ENCODE measurements at regions not wholly inside any gene's neighbourhood (a gene's known extent, or its start where the extent isn't known, plus 50 kb on each side); places are given as distances from the start of the nearest gene placed in this dataset.
A peak's percentile ranks its signal among the peaks of the same experiment; 100 is the strongest.

DNA sequence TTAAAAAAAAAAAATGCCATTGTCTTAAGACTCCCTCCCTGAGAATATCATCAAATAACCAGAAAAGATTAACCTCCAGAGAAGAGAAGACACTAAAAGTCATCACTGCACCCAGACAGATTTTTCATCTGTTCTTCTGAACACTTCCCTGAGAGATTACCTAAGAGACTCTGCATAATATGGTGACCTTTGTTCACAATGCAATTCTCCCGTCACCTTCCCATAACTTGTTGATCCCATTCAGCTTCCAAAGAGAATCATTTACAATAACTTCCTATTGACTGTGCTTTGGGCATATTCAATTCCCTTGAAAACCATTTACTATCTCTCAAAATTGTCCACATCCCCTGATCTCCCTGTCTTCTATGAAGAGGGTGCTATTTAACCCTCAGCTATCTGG lies 85.1 kb upstream of the SMAD1 start:
- TF ChIP-seq, protein P1, sequence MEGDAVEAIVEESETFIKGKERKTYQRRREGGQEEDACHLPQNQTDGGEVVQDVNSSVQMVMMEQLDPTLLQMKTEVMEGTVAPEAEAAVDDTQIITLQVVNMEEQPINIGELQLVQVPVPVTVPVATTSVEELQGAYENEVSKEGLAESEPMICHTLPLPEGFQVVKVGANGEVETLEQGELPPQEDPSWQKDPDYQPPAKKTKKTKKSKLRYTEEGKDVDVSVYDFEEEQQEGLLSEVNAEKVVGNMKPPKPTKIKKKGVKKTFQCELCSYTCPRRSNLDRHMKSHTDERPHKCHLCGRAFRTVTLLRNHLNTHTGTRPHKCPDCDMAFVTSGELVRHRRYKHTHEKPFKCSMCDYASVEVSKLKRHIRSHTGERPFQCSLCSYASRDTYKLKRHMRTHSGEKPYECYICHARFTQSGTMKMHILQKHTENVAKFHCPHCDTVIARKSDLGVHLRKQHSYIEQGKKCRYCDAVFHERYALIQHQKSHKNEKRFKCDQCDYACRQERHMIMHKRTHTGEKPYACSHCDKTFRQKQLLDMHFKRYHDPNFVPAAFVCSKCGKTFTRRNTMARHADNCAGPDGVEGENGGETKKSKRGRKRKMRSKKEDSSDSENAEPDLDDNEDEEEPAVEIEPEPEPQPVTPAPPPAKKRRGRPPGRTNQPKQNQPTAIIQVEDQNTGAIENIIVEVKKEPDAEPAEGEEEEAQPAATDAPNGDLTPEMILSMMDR (IDR thresholded peaks at IDR 0.05; ENCODE audit: unreplicated experiment) = no peak
- H3K27ac Mint-ChIP-seq (ENCODE audit: unreplicated experiment) = no peak overlapping the region
- no peak overlapping the region for H3K4me3 Mint-ChIP-seq (ENCODE audit: unreplicated experiment)
- no peaks in the 10 kb centered on the region for H3K9me3 Mint-ChIP-seq (ENCODE audit: unreplicated experiment)
- DNase-seq (ENCODE audit: low spot score) = no peak
- H3K27me3 Mint-ChIP-seq (ENCODE audit: unreplicated experiment) = no peaks in the 10 kb centered on the region
- H3K4me1 Mint-ChIP-seq (ENCODE audit: unreplicated experiment) = peaks cover 11% of the 10 kb centered on the region
- H3K36me3 Mint-ChIP-seq (ENCODE audit: low read depth, unreplicated experiment) = no peaks in the 10 kb centered on the region

DNA sequence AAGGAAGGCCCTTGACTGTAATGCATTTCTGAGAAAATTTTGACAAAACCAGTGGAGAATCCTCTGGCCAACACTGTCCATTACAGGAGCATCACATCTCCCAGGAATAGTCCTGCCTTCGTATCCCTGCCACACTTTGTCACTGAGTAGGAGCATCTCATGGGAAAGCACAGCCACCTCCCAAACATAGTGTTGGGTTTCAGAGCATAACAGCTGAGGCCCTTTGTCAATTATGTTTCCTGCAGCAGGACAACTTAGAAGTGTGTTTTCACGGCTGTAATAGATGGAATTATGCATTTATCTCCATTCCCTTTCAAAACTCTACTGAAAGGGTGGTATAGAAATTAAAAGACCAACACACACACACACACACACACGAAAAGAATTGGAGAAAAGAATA lies 91.1 kb upstream of the SMAD1 start:
- Mint-ChIP-seq H3K4me3 (ENCODE audit: unreplicated experiment) (no peak overlapping the region), H3K27ac (ENCODE audit: unreplicated experiment) (no peak overlapping the region), H3K36me3 (ENCODE audit: low read depth, unreplicated experiment) (no peaks in the 10 kb centered on the region), H3K4me1 (ENCODE audit: unreplicated experiment) (peaks cover 26% of the 10 kb centered on the region), H3K27me3 (ENCODE audit: unreplicated experiment) (no peaks in the 10 kb centered on the region), H3K9me3 (ENCODE audit: unreplicated experiment) (no peaks in the 10 kb centered on the region)
- DNase-seq (ENCODE audit: low spot score) = no peak
- TF ChIP-seq, protein P1 (IDR thresholded peaks at IDR 0.05; ENCODE audit: unreplicated experiment) = no peak

DNA sequence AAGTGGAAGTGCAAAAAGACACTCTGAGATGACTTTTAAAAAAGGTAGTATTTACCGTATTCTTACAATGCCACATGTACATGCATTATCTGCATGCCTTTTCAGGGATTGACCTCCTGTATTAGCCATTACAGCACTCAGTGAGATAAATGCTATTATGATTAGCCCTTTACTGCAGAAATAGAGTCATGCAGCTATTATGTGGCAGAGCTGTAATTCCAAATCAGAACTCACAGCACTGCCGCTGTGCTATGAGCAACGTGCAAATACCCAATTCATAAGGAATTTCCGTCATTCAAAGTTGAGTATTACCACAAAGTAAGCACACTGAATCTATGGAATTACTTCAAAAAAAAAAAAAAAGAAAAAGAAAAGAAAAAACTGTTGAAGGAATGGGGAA lies 92.1 kb upstream of the SMAD1 start:
- H3K9me3 Mint-ChIP-seq (ENCODE audit: unreplicated experiment) = no peaks in the 10 kb centered on the region
- H3K4me3 Mint-ChIP-seq (ENCODE audit: unreplicated experiment) = no peak overlapping the region
- H3K27ac Mint-ChIP-seq (ENCODE audit: unreplicated experiment) = no peak overlapping the region
- DNase-seq (ENCODE audit: low spot score) = no peak
- H3K4me1 Mint-ChIP-seq (ENCODE audit: unreplicated experiment) = peaks cover 26% of the 10 kb centered on the region
- no peaks in the 10 kb centered on the region for H3K36me3 Mint-ChIP-seq (ENCODE audit: low read depth, unreplicated experiment)
- TF ChIP-seq, protein P1 (IDR thresholded peaks at IDR 0.05; ENCODE audit: unreplicated experiment) = no peak
- no peaks in the 10 kb centered on the region for H3K27me3 Mint-ChIP-seq (ENCODE audit: unreplicated experiment)

DNA sequence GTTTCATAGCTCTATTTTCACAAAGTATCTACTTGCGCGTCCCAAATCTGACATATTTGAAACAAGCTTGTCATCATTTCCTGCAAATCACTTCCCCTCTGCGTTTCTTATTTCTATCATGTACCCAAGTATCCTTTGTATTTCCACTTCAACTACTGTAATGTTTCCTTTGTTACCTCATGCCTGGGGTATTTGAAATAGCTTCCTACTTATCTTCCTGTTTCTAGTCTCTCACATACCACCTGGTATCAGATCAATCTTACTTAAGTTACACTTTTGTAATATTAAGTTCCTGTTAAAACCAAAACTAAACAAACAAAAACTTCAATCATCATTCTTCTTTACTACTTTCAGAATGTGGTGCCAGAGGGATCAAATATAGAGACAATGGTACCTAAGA lies 93.6 kb upstream of the SMAD1 start:
- Mint-ChIP-seq H3K4me3 (ENCODE audit: unreplicated experiment) (no peak overlapping the region), H3K9me3 (ENCODE audit: unreplicated experiment) (no peaks in the 10 kb centered on the region)

DNA sequence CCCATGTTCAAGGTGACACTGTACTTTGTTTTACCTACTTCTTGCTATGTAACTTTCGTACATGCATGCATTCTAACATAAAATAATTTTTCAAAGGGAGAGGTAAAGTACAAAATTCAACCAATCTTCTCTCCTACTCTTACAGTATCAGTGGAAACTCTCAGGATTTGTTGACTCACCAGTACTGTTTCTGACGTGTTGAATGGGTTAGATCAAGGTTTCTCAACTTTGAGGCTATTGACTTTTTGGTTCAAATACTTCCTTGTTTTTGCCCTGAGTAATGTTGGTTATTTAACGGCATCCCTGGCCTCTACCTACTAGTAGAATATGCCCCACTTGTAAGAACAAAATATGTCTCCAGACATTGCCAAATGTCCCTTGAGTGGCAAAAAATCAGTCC lies 94.6 kb upstream of the SMAD1 start:
- H3K27me3 Mint-ChIP-seq (ENCODE audit: unreplicated experiment) = no peaks in the 10 kb centered on the region
- no peaks in the 10 kb centered on the region for H3K9me3 Mint-ChIP-seq (ENCODE audit: unreplicated experiment)

More for the DNA sequence above, 93.6 kb upstream of the SMAD1 start:
- H3K36me3 Mint-ChIP-seq (ENCODE audit: low read depth, unreplicated experiment) = no peaks in the 10 kb centered on the region
- DNase-seq (ENCODE audit: low spot score) = no peak
- H3K27me3 Mint-ChIP-seq (ENCODE audit: unreplicated experiment) = no peaks in the 10 kb centered on the region
- TF ChIP-seq, protein P1 (IDR thresholded peaks at IDR 0.05; ENCODE audit: unreplicated experiment) = no peak
- H3K4me1 Mint-ChIP-seq (ENCODE audit: unreplicated experiment) = peaks cover 22% of the 10 kb centered on the region
- peak overlapping the region; percentile 92 for H3K27ac Mint-ChIP-seq (ENCODE audit: unreplicated experiment)

More for the DNA sequence above, 94.6 kb upstream of the SMAD1 start:
- TF ChIP-seq, protein P1 (IDR thresholded peaks at IDR 0.05; ENCODE audit: unreplicated experiment) = no peak
- Mint-ChIP-seq H3K27ac (ENCODE audit: unreplicated experiment) (peak overlapping the region; percentile 92), H3K36me3 (ENCODE audit: low read depth, unreplicated experiment) (no peaks in the 10 kb centered on the region), H3K4me1 (ENCODE audit: unreplicated experiment) (peaks cover 21% of the 10 kb centered on the region), H3K4me3 (ENCODE audit: unreplicated experiment) (no peak overlapping the region)
- no peak for DNase-seq (ENCODE audit: low spot score)
